ENCODE measurements at regions not wholly inside any gene's neighbourhood (a gene's known extent, or its start where the extent isn't known, plus 50 kb on each side); places are given as distances from the start of the nearest gene placed in this dataset.
A peak's percentile ranks its signal among the peaks of the same experiment; 100 is the strongest.

- TF ChIP-seq CHD7 (IDR thresholded peaks at IDR 0.05; ENCODE audit: insufficient replicate concordance, low read length) (peak; percentile 3), KDM1A (IDR thresholded peaks at IDR 0.05; ENCODE audit: borderline replicate concordance, low read length) (no peak), JUN (IDR thresholded peaks at IDR 0.05; ENCODE audit: low read depth, low read length) (no peak), EZH2 (IDR thresholded peaks at IDR 0.05; ENCODE audit: low read depth, low read length, severe bottlenecking) (no peak), MAX (IDR thresholded peaks at IDR 0.05) (no peak; the same call in 1 of the 2 replicates), POLR2A (IDR thresholded peaks at IDR 0.05; ENCODE audit: control extremely low read depth in 1 of 2, low read depth in 2 of 2, low read length in 2 of 2) (0 out of 3 replicates have a peak, but pooled peaks of 1 of the 2 experiments have one; percentile 37), NRF1 (IDR thresholded peaks at IDR 0.05; ENCODE audit: low read depth, low read length) (no peak), BCL11A (IDR thresholded peaks at IDR 0.05; ENCODE audit: low read depth in 2 of 2, low read length in 2 of 2) (no peak), POLR2AphosphoS5 (IDR thresholded peaks at IDR 0.05; ENCODE audit: low read depth, low read length) (peak; percentile 51; the same call in 1 of the 2 replicates), HDAC2 (IDR thresholded peaks at IDR 0.05; ENCODE audit: borderline replicate concordance in 1 of 2, low read depth in 2 of 2, low read length in 2 of 2) (peak in 1 of 2 experiments; percentile 80; a peak in 1 of 4 replicates), SAP30 (IDR thresholded peaks at IDR 0.05; ENCODE audit: insufficient read depth, insufficient replicate concordance, low read length) (no peak)
Measured at GRCh38 chr2:64228126-64228678, 84.0 kb upstream of the PELI1 start (continued).

Data from H1 (cell line).